NCI-H82 treated with DMSO at 0.1 percent for 48 hours (cell line): ENCODE measurements at regions not wholly inside any gene's neighbourhood (a gene's known extent, or its start where the extent isn't known, plus 50 kb on each side); places are given as distances from the start of the nearest gene placed in this dataset.

Source experiments
- DNase-seq: peaks from one replicate; lab custom pipeline; 2025; ENCODE audit not compliant: unreplicated experiment; lab: John Stamatoyannopoulos, UW

DNA sequence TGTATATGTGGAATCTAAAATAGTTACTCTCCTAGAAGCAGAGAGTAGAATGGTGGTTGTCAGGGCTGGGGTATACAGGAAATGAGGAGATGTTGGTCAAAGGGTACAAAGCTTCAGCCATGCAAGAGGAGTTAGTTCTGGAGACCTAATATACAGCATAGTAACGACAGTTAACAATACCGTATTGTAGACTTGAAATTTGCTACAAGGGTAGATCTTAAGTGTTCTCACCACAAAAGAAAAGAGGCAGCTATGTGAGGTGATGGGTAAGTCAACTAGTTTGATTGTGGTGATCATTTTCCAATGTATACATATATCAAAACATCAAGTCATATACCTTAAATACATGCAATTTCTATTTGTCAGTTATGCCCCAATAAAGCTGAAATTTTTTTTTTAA, 98.2 kb upstream of the CYP1B1 start:
- DNase-seq = no peak

DNA sequence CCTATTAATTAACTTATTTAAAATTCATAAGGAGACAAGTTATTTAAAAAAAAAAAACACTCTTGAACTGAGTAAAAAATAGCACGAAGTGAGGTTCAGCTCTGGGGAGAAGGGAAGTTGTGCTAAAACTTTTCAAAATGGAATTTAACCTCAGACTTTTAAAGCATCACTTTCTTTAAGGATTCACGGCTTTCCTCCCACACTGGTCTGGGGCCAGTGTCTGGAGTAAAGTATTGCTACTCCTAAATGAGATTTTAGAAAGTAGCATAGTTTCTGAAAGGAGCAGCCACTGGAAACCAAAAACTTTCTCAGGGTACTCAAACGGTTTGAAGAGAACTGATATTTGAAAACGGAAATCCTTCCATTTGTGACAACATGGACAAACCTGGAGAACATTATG, 97.7 kb upstream of the CYP1B1 start:
- no peak for DNase-seq

DNA sequence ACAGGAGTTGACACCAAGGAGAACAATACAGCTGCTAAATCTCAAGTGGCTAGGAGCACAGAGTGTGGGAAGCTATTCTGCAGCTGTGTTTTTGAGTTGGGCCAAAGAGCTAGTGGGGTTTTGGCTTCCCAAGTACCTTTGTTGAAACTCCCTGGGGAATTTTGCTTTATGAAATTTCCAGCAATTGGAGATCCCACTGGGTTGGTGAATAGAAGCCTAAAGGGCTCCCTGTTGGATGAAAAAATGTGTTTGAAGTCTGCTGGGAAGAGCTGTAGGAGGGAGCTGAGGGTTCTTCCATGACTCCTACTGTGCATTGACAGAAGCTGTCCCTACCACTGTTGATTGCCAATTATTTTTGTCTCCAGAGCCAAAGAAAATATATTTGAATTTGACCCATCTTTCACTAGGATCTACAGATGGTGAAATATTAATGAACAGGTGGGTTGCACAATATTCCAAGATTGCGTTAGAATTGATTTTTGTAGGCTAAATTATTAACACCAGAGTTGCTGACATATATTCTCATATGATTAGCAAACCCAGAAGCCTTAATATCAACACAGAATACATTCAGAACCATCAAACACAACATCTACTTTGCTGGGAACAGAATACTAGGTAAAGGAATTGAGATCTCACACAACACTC, 95.4 kb upstream of the CYP1B1 start:
- DNase-seq = no peak

DNA sequence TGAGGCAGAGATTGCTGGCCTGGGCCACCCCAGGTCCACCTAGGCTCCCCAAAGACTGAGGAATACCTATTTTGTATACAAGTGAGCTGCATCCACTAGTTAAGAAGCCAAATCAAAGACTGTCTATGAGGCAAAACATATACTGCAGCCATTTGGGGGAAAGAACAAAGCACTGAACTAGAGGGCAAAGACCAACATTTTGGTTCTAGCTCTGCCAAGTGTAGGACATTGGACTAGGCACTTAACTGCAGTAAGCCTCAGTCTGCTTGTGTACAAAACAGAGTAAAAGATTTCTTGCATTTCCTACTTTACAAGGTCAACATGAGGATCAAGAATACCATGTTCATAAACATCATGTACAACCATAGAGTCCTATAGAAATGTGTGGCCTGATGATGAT, 94.8 kb upstream of the CYP1B1 start:
- DNase-seq = no peak

DNA sequence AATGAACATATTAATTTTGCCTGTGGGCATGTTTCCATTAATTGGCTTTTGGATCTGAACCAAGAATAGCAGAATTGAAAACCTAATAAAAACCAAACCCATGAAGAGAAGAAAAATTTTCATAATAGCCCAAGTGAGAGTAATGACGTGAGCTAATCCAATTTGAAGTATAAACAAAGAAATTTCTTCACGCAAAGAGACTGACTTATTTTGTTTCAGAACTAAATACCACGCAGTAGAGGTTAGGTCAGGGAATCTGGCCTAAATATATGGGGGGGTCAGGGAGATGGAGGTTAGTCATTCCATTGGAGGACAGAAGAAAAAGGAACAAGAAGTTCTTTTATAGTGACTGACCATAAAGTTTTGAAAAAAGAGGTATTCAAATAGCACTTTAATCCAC, 94.1 kb upstream of the CYP1B1 start:
- no peak for DNase-seq

DNA sequence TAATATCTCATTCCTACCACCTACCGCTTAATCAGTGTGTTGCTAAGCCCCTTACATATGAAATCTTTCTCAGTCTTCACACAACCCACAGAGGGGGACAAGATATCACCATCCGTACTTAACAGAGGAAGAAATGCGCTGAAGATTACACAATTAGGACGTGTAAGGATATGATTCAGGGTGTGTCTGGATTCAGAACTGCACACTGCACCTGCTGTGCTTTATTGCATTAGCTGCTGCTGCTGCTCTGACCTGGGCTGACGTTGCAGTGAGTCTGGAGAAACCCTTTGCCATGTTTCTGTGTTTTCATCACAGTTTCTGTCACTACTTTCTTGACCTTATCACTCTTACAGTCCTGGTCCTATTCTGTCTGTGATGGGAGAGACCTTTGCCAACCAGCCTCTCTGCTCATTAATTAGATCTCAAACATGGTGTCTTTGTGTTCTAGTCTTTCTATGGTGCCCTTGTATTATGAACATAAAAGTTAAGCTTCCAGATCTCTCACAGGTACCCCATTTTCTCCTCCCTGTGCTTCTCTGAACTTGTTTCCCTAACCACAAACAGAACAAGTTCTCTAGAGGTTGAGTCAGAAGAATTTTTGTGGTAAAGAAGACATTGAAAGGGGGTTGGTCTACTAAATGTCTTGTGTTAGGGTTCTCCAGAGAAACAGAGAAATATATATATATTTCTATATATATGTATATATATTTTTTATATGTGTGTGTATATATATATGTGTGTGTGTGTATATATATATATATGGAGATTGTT, 92.9 kb upstream of the CYP1B1 start:
- DNase-seq = no peak

DNA sequence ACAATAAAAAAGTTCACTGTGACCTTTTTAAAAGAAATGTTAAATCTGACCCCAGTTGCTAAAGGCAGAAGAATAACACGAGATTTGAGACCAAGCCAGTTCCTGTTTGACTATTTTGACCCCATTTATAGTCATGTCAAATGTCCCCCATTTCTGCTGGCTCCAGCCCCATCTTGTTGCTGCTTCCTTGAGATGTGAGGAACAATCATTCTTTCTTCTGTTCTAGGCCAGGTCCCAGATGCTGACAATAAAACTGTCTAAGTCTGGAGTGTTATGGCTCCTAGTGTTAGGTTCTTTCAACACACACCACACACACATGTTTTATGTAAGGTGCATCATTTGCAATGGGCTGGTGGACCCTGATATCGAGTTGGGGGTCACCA, 92.0 kb upstream of the CYP1B1 start:
- no peak for DNase-seq

DNA sequence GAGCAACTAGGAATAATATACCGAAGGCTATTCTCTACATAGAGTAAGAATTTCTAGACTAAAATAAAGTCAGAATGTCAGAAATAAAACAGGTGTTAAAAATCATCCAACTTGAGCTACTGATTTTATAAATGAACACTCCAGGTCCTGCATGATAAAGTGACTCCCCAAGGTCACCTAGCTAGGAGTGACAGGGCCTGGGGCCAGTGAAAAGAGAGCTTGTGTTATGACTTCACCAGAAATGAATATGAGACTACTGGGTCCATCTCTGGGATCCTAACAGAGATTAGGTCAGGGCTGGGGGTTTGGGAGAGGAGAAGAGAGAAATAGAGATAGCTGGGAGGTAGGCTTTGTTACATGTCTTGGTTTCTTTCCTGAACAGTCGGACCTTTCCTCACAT, 89.7 kb upstream of the CYP1B1 start:
- DNase-seq = no peak

DNA sequence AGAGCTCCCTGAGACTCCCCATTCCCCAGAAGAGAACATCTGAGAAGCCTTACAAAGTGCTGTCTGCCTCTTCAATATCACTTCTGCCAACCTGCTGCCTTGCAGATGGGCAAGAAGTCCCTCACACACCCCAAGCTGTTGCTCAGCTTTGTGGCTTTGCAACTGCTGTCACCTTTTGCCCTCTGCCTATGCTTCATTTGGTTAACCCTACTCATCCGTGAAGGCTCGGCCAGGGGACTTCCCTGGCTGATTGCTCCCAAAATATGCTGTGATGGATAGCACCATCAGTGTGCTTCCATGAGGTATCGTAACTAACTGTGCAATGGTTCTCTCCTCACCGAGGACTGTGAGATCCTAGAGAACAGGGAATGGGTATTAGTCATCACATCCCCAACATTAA, 88.9 kb upstream of the CYP1B1 start:
- DNase-seq = no peak

DNA sequence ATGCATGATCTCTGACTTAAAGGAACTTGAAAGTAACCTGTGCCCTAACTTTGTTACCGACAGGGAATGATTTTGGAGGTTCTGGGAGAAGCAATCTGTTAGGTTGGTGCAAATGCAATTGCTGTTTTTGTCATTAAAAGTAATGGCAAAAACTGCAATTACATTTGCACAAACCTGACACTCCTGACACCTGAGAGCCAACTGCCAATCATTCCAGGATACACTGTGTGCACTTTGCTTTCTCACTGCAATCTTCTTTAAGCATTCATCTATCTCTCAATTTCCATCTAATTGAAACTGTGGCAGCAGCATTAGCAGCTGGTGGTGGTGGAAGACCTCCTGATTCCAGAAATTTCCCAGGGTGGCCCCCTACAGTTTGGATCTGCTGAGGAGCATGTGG, 87.6 kb upstream of the CYP1B1 start:
- no peak for DNase-seq

DNA sequence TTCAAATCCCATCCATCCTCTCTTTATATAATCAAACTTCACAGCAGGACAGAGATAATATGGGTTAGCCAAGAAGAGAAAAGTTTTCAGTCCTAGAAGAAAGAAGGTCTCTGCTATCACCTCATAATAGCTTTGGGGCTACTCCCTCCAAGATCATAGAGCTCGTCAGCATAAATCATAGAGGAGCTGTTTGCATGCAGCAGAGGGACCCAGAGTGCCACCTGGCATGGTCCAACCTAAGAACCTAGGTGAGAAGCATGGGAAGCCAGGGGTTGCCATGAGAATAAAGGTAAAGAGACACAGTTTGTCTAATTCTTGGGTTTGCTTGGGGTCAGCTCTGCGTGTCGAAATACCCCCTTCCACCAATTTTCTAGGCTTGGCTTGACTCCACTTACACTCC, 87.1 kb upstream of the CYP1B1 start:
- no peak for DNase-seq

DNA sequence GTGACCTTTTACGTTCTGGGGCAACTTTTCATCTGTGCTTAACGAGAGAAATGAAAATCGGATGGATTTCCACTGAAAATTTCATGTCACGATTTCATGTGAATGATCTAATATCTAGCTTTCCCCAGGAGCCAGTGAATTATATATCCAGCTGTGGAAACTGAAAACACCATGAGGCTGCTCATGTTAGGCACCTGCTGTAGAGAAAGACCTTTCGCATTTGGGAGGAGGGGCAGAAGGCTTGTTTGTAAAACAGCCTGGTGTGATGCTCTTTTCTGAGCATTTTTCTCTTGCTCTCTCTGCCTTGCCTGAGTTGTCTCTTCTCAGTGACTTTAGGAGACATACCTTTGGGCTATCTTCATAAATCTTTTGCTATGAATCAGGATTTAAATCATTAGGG, 84.6 kb upstream of the CYP1B1 start:
- DNase-seq = no peak

DNA sequence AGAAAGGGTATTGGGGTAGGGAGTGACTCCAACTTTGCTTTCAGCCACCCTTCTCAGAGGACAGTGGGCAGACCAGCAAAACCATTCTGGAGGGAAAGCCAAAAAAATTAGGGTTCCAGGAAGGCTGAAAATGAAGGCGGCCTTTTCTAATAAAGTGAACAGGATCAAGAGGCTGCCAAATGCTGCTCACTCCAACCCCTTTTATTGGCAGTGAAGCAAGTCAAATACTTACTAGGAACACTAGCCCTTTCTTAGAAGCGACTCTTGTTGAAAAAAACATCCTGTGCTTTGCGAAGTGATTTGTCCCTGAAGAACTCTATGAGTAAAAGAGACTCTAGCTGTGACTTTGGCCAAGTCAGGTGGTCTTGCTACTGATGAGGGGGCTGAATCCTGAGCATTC, 83.6 kb upstream of the CYP1B1 start:
- no peak for DNase-seq

DNA sequence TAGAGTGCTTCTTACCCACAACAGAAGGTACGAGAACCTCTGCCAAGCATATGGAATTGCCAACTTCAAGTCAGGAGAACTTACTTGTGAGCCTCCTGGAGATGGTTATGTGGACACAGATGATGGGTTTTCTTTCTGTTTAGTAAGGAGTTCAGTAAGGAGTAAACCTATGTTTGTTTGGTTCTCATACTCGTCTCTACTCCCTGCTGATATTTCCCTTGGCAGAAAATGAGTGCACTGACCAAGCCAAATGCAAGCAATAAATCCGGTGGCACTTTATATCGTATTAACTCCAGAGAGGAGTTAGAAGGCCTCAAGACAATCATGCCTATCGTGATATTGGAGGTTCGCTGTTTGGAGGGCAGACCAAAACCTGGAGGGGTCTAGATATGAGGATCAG, 83.2 kb upstream of the CYP1B1 start:
- DNase-seq = no peak

DNA sequence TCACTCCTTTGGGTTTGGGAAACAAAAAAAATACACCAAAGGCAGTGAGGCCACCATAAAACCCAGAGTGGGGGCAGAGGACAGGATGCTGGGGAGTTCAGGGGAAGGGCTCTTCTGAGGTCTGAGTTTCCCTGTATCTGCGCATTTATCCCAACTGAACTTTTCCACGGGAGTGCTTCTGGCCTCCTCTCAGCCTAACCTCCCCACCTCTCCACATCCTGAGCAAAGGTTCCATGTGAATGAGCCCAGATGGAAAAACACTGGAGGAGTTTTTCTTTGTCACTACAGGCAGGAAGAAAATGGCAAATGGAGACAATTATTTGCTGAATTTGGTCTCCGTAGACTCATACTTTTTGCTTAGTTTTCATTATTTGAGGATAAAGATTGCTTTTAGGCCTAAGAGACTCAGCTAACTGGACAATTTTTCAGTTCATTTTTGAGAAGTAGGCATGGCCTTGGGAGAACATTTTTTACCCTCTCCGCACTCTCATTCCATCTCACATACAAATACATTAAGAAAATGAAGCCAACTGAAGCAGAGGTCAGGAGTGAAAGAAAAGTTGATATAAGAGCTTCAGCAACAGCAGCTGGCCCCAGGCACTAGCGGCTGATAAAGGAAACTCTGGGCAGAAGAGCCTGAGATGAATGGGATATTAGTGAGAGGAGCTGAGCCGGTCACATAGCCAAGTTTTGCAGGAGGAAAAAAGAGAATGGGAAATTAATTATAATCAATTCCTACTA, 82.6 kb upstream of the CYP1B1 start:
- DNase-seq = no peak

DNA sequence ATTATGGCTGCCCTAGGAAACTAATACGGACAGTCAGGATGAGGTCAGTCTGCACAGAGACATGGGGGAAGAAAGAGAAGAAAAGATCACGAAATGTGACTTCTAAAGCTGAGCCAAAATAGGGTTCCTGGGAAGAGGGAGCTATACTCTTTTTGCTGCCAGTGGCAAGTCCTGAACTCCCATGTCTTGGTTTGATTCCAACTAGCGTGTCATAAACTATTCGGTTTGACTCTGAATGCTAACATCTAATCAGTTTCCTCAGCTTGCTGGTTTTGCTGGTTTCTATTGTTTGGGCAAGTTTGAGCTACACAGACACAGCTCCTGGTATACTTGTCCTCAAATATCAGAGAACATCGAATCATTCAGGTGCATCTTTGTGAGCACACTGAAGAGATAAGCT, 80.5 kb upstream of the CYP1B1 start:
- no peak for DNase-seq

DNA sequence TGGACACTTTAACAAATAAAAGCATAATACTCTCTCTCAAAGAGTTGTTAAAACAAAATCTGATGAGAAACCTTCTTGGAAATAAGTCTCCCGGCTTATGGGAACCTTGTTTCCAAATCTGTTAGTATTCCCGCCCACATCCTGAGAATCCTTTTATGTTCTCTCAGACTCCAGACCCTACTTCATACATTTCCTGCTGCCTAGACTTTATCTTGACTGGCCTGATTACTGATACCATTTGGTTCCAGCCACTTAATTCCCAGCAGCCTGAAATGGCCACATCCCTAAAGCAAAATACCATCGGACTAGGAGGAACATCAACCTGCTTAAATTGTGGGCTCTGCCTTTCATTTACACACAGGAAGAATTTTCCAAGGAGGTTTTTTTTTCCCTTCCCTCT, 79.1 kb upstream of the CYP1B1 start:
- peak; percentile 22 for DNase-seq

DNA sequence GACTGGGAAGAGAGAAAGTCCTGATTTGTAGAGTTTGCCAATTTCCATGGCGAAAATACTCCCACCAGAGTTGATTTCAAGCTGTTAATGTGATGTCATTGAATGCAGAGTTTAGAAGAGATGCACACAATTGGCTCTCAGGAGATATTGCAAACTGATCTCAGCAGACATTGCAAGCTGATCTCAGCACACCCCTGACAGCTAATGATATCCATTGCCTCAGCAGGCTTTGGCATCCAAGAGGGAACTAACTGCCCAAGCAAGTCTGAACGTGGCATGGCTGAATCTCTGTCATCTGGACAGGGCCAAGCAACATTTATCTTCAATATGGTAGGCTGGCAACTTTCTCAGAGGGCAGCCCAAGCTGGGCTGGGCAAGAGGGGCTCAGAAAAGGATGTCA, 78.4 kb upstream of the CYP1B1 start:
- DNase-seq = no peak

DNA sequence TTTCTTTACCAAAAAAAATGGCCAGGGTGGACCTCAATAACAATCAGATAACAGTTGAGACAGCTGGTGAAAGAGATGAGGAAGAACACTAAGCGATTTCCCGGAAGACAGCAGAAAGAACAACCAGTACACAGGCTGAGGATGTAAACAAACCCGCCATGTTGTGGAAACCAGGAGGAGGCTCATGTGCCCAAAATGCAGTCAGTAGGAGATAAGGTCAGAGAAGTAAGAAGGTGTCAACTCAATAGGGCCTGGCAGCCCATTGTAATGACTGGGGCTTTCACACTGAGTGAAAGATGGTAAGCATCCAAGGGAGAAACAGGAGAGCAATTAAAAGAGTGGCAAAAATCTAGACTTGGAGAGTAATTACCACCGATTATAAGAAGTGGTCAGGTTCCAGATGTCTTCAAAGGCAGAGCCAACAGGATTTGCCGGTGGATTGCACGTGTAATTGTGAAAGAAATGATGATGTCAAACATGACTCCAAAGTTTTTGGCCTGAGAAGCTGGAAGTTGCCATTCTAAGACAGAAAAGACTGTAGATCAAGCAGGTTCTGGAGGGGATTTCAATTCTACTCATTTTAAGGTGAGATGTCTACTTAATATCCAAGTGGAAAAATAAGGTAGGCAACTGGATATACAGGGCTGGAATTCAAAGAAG, 77.7 kb upstream of the CYP1B1 start:
- no peak for DNase-seq

DNA sequence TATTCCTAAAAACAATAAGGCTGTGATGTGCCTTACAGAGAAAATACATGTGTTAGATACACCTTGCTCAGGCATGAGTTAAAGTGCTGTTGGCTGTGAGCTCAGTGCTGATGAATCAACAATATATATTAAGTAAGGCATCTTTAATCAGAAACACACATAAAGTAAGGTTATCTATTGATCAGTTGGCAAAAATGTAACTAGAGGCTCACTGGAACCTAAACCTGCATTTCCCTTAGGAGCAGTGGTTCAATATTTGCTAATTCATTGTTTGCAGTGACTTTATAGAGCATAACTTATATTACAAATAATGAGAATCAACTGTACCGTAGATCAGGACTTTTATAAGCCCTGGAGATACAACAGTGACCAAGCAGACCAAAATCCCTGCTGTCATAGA, 77.0 kb upstream of the CYP1B1 start:
- DNase-seq = no peak

DNA sequence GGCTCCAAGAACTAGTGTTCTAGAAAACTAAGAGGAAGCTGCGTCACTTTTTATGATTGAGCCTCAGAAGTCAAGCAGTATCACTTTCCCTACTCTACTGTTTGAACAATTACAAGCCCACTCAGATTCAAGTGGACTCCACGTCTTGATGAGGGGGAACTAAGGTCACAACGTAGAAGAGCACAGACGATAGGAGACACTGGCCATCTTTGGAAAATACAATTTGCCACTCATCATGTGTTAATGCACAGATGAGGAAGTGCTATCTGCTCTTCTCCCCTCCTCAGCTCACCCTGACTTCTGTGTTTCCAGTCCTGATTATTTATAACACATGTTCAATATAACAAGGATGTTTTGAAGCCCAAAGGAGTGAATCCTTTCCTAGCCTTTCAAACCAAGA, 76.1 kb upstream of the CYP1B1 start:
- no peak for DNase-seq

DNA sequence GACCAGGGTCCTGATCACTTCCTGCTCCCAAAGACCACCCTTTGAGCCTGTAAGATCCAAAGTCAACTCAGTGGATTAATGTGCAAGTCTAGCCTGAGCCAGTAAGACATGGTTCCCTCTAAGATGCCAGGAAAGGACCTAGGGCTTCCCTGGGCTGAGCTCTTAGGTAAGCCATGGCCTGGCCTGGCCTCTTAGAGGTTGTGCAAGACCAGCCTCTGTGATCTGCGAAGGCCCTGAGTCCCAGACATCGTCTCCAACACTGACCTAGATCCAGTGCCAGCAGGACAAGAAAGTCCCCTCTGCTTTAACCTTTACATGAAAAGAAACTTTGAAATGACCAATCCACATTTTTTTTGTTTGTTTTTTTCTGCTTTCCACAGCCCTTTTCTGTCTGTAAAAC, 73.6 kb upstream of the CYP1B1 start:
- DNase-seq = no peak
